Left cardiac atrium (tissue), 4 donors: ENCODE measurements at regions not wholly inside any gene's neighbourhood (a gene's known extent, or its start where the extent isn't known, plus 50 kb on each side); places are given as distances from the start of the nearest gene placed in this dataset.
"Not testable (repeated sequence)": the region's sequence is repeated elsewhere in the genome, so short reads cannot be mapped to it uniquely, and the experiment has no call there.

Experiments used
- ATAC-seq, 2 donors: fragments of 200-7000 bp; cut with Tn5 transposase; one replicate each; pipeline ENCODE4 v1.9.1; 2020; ENCODE audit warnings: mild to moderate bottlenecking in 2 of 2, moderate library complexity in 2 of 2
- DNase-seq: peaks from one replicate; pipeline ENCODE4 v3.0.0-alpha.2; 2020
- intact Hi-C, 2 donors: fragments of 100-400 bp; cut with DNase I; formaldehyde crosslinking; loops; one replicate each; pipeline versions ENCODE4 v1.14.1 to v1.15.1; 2022 to 2023
- donor health status: DM: no; HTN: yes; CAD: no.
- donor health status: DM: no; HTN: yes; CAD: no; lungs with severe emphysema.
- donor health status: DM: yes; HTN: yes; CAD: no.
- donor health status: Dilated cardiomyopathy.

DNA sequence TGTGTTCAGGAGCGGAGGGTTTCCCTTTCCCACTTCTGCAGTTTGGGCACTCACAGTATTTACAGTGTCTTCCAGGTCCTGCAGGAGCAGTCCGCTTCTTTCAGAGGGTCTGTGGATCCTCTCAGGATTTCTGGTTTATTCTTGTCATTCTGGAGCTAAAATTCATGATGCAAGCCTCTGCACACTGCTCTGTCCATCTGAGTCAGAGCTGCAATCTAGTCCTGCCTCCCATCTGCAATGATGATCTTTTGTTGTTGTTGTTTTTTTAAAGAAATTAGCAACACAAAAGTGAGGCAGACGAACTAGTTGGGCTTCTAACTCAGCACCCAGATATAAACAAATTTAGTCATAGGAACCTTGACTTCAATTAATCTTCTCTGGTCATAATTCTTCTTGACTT, 86.5 kb downstream of the DLEU7 start:
- no peak for DNase-seq
- ATAC-seq, result no peak
- intact Hi-C loops, result no loop called here

- DNase-seq, result no peak
- intact Hi-C loops, result no loop called here
- ATAC-seq, result no peak
Observed at GRCh38 chr13:50758796-50759195, 84.7 kb downstream of the DLEU7 start.

GRCh38 chr13:50760751-50761150, 82.7 kb downstream of the DLEU7 start:
- ATAC-seq (no peak), DNase-seq (no peak)
- intact Hi-C loops, result no loop called here

GRCh38 chr13:50761406-50761805, 82.1 kb downstream of the DLEU7 start:
- ATAC-seq (no peak), DNase-seq (no peak)
- intact Hi-C loops, result no loop called here

DNA sequence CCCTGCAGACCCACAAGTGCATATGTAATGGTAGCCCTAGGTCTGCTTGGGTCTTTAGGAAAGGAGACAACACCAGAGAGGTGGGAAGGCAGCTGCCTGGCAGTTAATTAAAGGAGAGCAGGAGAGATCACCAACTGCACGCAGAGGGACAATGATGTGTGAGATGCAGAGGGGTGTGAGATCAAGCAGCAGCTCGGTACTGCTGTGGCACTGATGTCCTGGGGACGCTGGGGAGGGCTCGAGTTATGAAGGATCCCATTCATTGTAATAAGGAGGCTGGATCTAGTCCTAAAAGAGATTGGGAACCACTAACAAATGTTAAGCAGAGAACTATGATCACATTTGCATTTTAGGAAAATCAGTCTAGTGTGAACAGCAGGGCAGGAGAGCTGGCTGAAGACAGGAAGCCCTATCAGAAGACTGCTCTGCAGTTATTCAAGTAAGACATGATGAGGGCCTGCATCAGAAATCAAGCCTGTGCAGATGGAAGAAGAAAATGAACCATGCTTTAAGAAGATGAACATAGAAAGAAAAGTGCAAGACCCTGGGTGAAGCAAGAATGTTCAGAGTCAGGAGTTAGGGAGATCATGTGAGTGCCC, 80.4 kb downstream of the DLEU7 start:
- DNase-seq (no peak), ATAC-seq (no peak)
- intact Hi-C loops, result no loop called here

GRCh38 chr13:50766013-50766412, 77.5 kb downstream of the DLEU7 start:
- ATAC-seq, result no peak
- intact Hi-C loops, result no loop called here
- no peak for DNase-seq

- no peak for DNase-seq
- intact Hi-C loops, result no loop called here
- no peak for ATAC-seq
Observed at GRCh38 chr13:50766695-50767094, 76.8 kb downstream of the DLEU7 start.

DNA sequence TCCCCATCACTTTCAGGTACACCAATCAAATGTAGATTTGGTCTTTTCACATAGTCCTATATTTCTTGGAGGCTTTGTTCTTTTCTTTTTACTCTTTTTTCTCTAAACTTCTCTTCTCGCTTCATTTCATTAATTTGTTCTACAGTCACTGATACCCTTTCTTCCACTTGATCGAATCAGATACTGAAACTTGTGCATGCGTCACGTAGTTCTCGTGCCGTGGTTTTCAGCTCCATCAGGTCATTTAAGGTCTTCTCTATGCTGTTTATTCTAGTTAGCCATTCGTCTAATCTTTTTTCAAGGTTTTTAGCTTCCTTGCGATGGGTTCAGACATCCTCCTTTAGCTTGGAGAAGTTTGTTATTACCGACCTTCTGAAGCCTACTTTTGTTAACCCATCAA, 70.6 kb downstream of the DLEU7 start:
- DNase-seq, intact Hi-C loops, ATAC-seq: not testable (repeated sequence)
